ENCODE measurements at regions not wholly inside any gene's neighbourhood (a gene's known extent, or its start where the extent isn't known, plus 50 kb on each side); places are given as distances from the start of the nearest gene placed in this dataset.

- DNase-seq (ENCODE audit: low read depth): no peak
Observed at GRCh38 chr6:140908505-140908904, 1224.2 kb upstream of the GJE1 start.

- DNase-seq (ENCODE audit: low read depth): no peak
Observed at GRCh38 chr6:140907235-140907634, 1225.5 kb upstream of the GJE1 start.

- no peak for DNase-seq (ENCODE audit: low read depth)
Observed at GRCh38 chr6:140905724-140906123, 1227.0 kb upstream of the GJE1 start.

GRCh38 chr6:140905050-140905449 lies 1227.7 kb upstream of the GJE1 start:
- no peak for DNase-seq (ENCODE audit: low read depth)

GRCh38 chr6:140897804-140898573 lies 1234.7 kb upstream of the GJE1 start:
- no peak for DNase-seq (ENCODE audit: low read depth)

GRCh38 chr6:140897349-140897748 lies 1235.4 kb upstream of the GJE1 start:
- no peak for DNase-seq (ENCODE audit: low read depth)

- DNase-seq (ENCODE audit: low read depth): no peak
Observed at GRCh38 chr6:140893432-140893831, 1239.3 kb upstream of the GJE1 start.

GRCh38 chr6:140879946-140880345 lies 1252.8 kb upstream of the GJE1 start:
- peak; percentile 58 for DNase-seq (ENCODE audit: low read depth)

GRCh38 chr6:140874066-140874465 lies 1258.7 kb upstream of the GJE1 start:
- DNase-seq (ENCODE audit: low read depth): no peak

- no peak for DNase-seq (ENCODE audit: low read depth)
Observed at GRCh38 chr6:140872885-140873284, 1259.8 kb upstream of the GJE1 start.

- DNase-seq (ENCODE audit: low read depth): peak; percentile 77
Observed at GRCh38 chr6:140871911-140872310, 1260.8 kb upstream of the GJE1 start.

GRCh38 chr6:140867336-140867735 lies 1265.4 kb upstream of the GJE1 start:
- no peak for DNase-seq (ENCODE audit: low read depth)

GRCh38 chr6:140858381-140858971 lies 1274.2 kb upstream of the GJE1 start:
- DNase-seq (ENCODE audit: low read depth): peak; percentile 84

- peak; percentile 89 for DNase-seq (ENCODE audit: low read depth)
Observed at GRCh38 chr6:140857739-140858380, 1274.9 kb upstream of the GJE1 start.

GRCh38 chr6:140855520-140855919 lies 1277.2 kb upstream of the GJE1 start:
- DNase-seq (ENCODE audit: low read depth): peak; percentile 72

- no peak for DNase-seq (ENCODE audit: low read depth)
Observed at GRCh38 chr6:140854318-140854717, 1278.4 kb upstream of the GJE1 start.

- DNase-seq (ENCODE audit: low read depth): peak; percentile 83
Observed at GRCh38 chr6:140850438-140850837, 1282.3 kb upstream of the GJE1 start.

- DNase-seq (ENCODE audit: low read depth): peak; percentile 15
Observed at GRCh38 chr6:140849456-140849855, 1283.3 kb upstream of the GJE1 start.

GRCh38 chr6:140847262-140847645 lies 1285.5 kb upstream of the GJE1 start:
- DNase-seq (ENCODE audit: low read depth): peak; percentile 36

GRCh38 chr6:140846503-140847261 lies 1286.0 kb upstream of the GJE1 start:
- peak; percentile 83 for DNase-seq (ENCODE audit: low read depth)

- DNase-seq (ENCODE audit: low read depth): no peak
Observed at GRCh38 chr6:140845701-140846100, 1287.0 kb upstream of the GJE1 start.

GRCh38 chr6:140844167-140844566 lies 1288.6 kb upstream of the GJE1 start:
- DNase-seq (ENCODE audit: low read depth): no peak

GRCh38 chr6:140833408-140833807 lies 1299.3 kb upstream of the GJE1 start:
- no peak for DNase-seq (ENCODE audit: low read depth)
